ENCODE measurements at regions not wholly inside any gene's neighbourhood (a gene's known extent, or its start where the extent isn't known, plus 50 kb on each side); places are given as distances from the start of the nearest gene placed in this dataset.

GRCh38 chr14:56905282-56905681, 95.0 kb upstream of the OTX2 start:
- intact Hi-C loops (cut with micrococcal nuclease), result no loop called here
- H3K27me3 Mint-ChIP-seq (ENCODE audit: low read depth), result no peaks in the 10 kb centered on the region
- H3K27ac Mint-ChIP-seq, result no peak overlapping the region
- H3K4me3 Mint-ChIP-seq (ENCODE audit: low read depth), result no peak overlapping the region
- no peaks in the 10 kb centered on the region for H3K36me3 Mint-ChIP-seq (ENCODE audit: low read depth)
- no peak for DNase-seq (ENCODE audit: low spot score)
- H3K9me3 Mint-ChIP-seq, result no peaks in the 10 kb centered on the region
- H3K4me1 Mint-ChIP-seq (ENCODE audit: low read depth), result no peaks in the 10 kb centered on the region

- no peaks in the 10 kb centered on the region for H3K9me3 Mint-ChIP-seq
- H3K27ac Mint-ChIP-seq, result no peak overlapping the region
- no peaks in the 10 kb centered on the region for H3K27me3 Mint-ChIP-seq (ENCODE audit: low read depth)
- H3K36me3 Mint-ChIP-seq (ENCODE audit: low read depth), result no peaks in the 10 kb centered on the region
- DNase-seq (ENCODE audit: low spot score), result no peak
- intact Hi-C loops (cut with micrococcal nuclease), result no loop called here
- no peaks in the 10 kb centered on the region for H3K4me1 Mint-ChIP-seq (ENCODE audit: low read depth)
- no peak overlapping the region for H3K4me3 Mint-ChIP-seq (ENCODE audit: low read depth)
Observed at GRCh38 chr14:56903304-56903969, 93.2 kb upstream of the OTX2 start.

GRCh38 chr14:56902385-56902784, 92.1 kb upstream of the OTX2 start:
- Mint-ChIP-seq H3K4me3 (ENCODE audit: low read depth) (no peak overlapping the region), H3K27ac (no peak overlapping the region), H3K9me3 (no peaks in the 10 kb centered on the region), H3K27me3 (ENCODE audit: low read depth) (no peaks in the 10 kb centered on the region), H3K36me3 (ENCODE audit: low read depth) (no peaks in the 10 kb centered on the region), H3K4me1 (ENCODE audit: low read depth) (no peaks in the 10 kb centered on the region)
- intact Hi-C loops (cut with micrococcal nuclease), result no loop called here
- no peak for DNase-seq (ENCODE audit: low spot score)

GRCh38 chr14:56900726-56901125, 90.4 kb upstream of the OTX2 start:
- no peak overlapping the region for H3K27ac Mint-ChIP-seq
- H3K4me1 Mint-ChIP-seq (ENCODE audit: low read depth), result no peaks in the 10 kb centered on the region
- no peaks in the 10 kb centered on the region for H3K9me3 Mint-ChIP-seq
- intact Hi-C loops (cut with micrococcal nuclease), result no loop called here
- no peak overlapping the region for H3K4me3 Mint-ChIP-seq (ENCODE audit: low read depth)
- H3K27me3 Mint-ChIP-seq (ENCODE audit: low read depth), result no peaks in the 10 kb centered on the region
- H3K36me3 Mint-ChIP-seq (ENCODE audit: low read depth), result no peaks in the 10 kb centered on the region
- no peak for DNase-seq (ENCODE audit: low spot score)

GRCh38 chr14:56899829-56900228, 89.5 kb upstream of the OTX2 start:
- no peak for DNase-seq (ENCODE audit: low spot score)
- Mint-ChIP-seq H3K36me3 (ENCODE audit: low read depth) (no peaks in the 10 kb centered on the region), H3K4me3 (ENCODE audit: low read depth) (no peak overlapping the region), H3K27ac (no peak overlapping the region), H3K4me1 (ENCODE audit: low read depth) (no peaks in the 10 kb centered on the region), H3K9me3 (no peaks in the 10 kb centered on the region), H3K27me3 (ENCODE audit: low read depth) (no peaks in the 10 kb centered on the region)
- intact Hi-C loops (cut with micrococcal nuclease), result no loop called here

GRCh38 chr14:56896922-56897321, 86.6 kb upstream of the OTX2 start:
- DNase-seq (ENCODE audit: low spot score), result no peak
- no peak overlapping the region for H3K4me3 Mint-ChIP-seq (ENCODE audit: low read depth)
- H3K9me3 Mint-ChIP-seq, result no peaks in the 10 kb centered on the region
- intact Hi-C loops (cut with micrococcal nuclease), result no loop called here
- no peak overlapping the region for H3K27ac Mint-ChIP-seq
- peaks cover 5% of the 10 kb centered on the region for H3K27me3 Mint-ChIP-seq (ENCODE audit: low read depth)
- H3K4me1 Mint-ChIP-seq (ENCODE audit: low read depth), result no peaks in the 10 kb centered on the region
- no peaks in the 10 kb centered on the region for H3K36me3 Mint-ChIP-seq (ENCODE audit: low read depth)

GRCh38 chr14:56896231-56896630, 86.0 kb upstream of the OTX2 start:
- Mint-ChIP-seq H3K4me1 (ENCODE audit: low read depth) (no peaks in the 10 kb centered on the region), H3K4me3 (ENCODE audit: low read depth) (no peak overlapping the region), H3K36me3 (ENCODE audit: low read depth) (no peaks in the 10 kb centered on the region), H3K9me3 (no peaks in the 10 kb centered on the region), H3K27me3 (ENCODE audit: low read depth) (peaks cover 7% of the 10 kb centered on the region), H3K27ac (no peak overlapping the region)
- intact Hi-C loops (cut with micrococcal nuclease), result no loop called here
- no peak for DNase-seq (ENCODE audit: low spot score)

GRCh38 chr14:56895154-56895553, 84.9 kb upstream of the OTX2 start:
- Mint-ChIP-seq H3K27ac (no peak overlapping the region), H3K4me1 (ENCODE audit: low read depth) (no peaks in the 10 kb centered on the region)

GRCh38 chr14:56894591-56894991, 84.3 kb upstream of the OTX2 start:
- no peaks in the 10 kb centered on the region for H3K36me3 Mint-ChIP-seq (ENCODE audit: low read depth)
- H3K4me3 Mint-ChIP-seq (ENCODE audit: low read depth), result no peak overlapping the region
- intact Hi-C loops (cut with micrococcal nuclease), result no loop called here
- DNase-seq (ENCODE audit: low spot score), result no peak
- peaks cover 9% of the 10 kb centered on the region for H3K27me3 Mint-ChIP-seq (ENCODE audit: low read depth)
- H3K9me3 Mint-ChIP-seq, result no peaks in the 10 kb centered on the region
- H3K4me1 Mint-ChIP-seq (ENCODE audit: low read depth), result no peaks in the 10 kb centered on the region
- H3K27ac Mint-ChIP-seq, result no peak overlapping the region

More at GRCh38 chr14:56895154-56895553, 84.9 kb upstream of the OTX2 start:
- H3K36me3 Mint-ChIP-seq (ENCODE audit: low read depth), result no peaks in the 10 kb centered on the region
- H3K4me3 Mint-ChIP-seq (ENCODE audit: low read depth), result no peak overlapping the region
- no peak for DNase-seq (ENCODE audit: low spot score)
- no peaks in the 10 kb centered on the region for H3K9me3 Mint-ChIP-seq
- peaks cover 7% of the 10 kb centered on the region for H3K27me3 Mint-ChIP-seq (ENCODE audit: low read depth)
- intact Hi-C loops (cut with micrococcal nuclease), result no loop called here

GRCh38 chr14:56892959-56893358, 82.7 kb upstream of the OTX2 start:
- Mint-ChIP-seq H3K36me3 (ENCODE audit: low read depth) (no peaks in the 10 kb centered on the region), H3K27me3 (ENCODE audit: low read depth) (peaks cover 9% of the 10 kb centered on the region), H3K9me3 (no peaks in the 10 kb centered on the region), H3K27ac (no peak overlapping the region), H3K4me3 (ENCODE audit: low read depth) (no peak overlapping the region), H3K4me1 (ENCODE audit: low read depth) (no peaks in the 10 kb centered on the region)
- intact Hi-C loops (cut with micrococcal nuclease), result no loop called here
- no peak for DNase-seq (ENCODE audit: low spot score)

- no peaks in the 10 kb centered on the region for H3K36me3 Mint-ChIP-seq (ENCODE audit: low read depth)
- no peak overlapping the region for H3K27ac Mint-ChIP-seq
- H3K4me1 Mint-ChIP-seq (ENCODE audit: low read depth), result no peaks in the 10 kb centered on the region
- no peaks in the 10 kb centered on the region for H3K9me3 Mint-ChIP-seq
- H3K4me3 Mint-ChIP-seq (ENCODE audit: low read depth), result no peak overlapping the region
- no peak for DNase-seq (ENCODE audit: low spot score)
- intact Hi-C loops (cut with micrococcal nuclease), result no loop called here
- H3K27me3 Mint-ChIP-seq (ENCODE audit: low read depth), result peaks cover 11% of the 10 kb centered on the region
Observed at GRCh38 chr14:56891226-56891625, 80.9 kb upstream of the OTX2 start.

GRCh38 chr14:56889705-56890104, 79.4 kb upstream of the OTX2 start:
- Mint-ChIP-seq H3K36me3 (ENCODE audit: low read depth) (no peaks in the 10 kb centered on the region), H3K27me3 (ENCODE audit: low read depth) (peaks cover 11% of the 10 kb centered on the region), H3K4me3 (ENCODE audit: low read depth) (no peak overlapping the region), H3K9me3 (no peaks in the 10 kb centered on the region), H3K4me1 (ENCODE audit: low read depth) (no peaks in the 10 kb centered on the region), H3K27ac (no peak overlapping the region)
- intact Hi-C loops (cut with micrococcal nuclease), result no loop called here
- DNase-seq (ENCODE audit: low spot score), result no peak

GRCh38 chr14:56888274-56888673, 78.0 kb upstream of the OTX2 start:
- Mint-ChIP-seq H3K4me3 (ENCODE audit: low read depth) (no peak overlapping the region), H3K36me3 (ENCODE audit: low read depth) (no peaks in the 10 kb centered on the region), H3K4me1 (ENCODE audit: low read depth) (no peaks in the 10 kb centered on the region), H3K9me3 (no peaks in the 10 kb centered on the region), H3K27ac (no peak overlapping the region), H3K27me3 (ENCODE audit: low read depth) (peaks cover 6% of the 10 kb centered on the region)
- no peak for DNase-seq (ENCODE audit: low spot score)
- intact Hi-C loops (cut with micrococcal nuclease), result no loop called here

GRCh38 chr14:56887216-56887615, 76.9 kb upstream of the OTX2 start:
- no peaks in the 10 kb centered on the region for H3K9me3 Mint-ChIP-seq
- H3K4me3 Mint-ChIP-seq (ENCODE audit: low read depth), result no peak overlapping the region
- H3K27me3 Mint-ChIP-seq (ENCODE audit: low read depth), result peaks cover 6% of the 10 kb centered on the region
- no peak for DNase-seq (ENCODE audit: low spot score)
- H3K4me1 Mint-ChIP-seq (ENCODE audit: low read depth), result no peaks in the 10 kb centered on the region
- intact Hi-C loops (cut with micrococcal nuclease), result no loop called here
- no peak overlapping the region for H3K27ac Mint-ChIP-seq
- H3K36me3 Mint-ChIP-seq (ENCODE audit: low read depth), result no peaks in the 10 kb centered on the region
